ENCODE measurements at regions not wholly inside any gene's neighbourhood (a gene's known extent, or its start where the extent isn't known, plus 50 kb on each side); places are given as distances from the start of the nearest gene placed in this dataset.

DNA sequence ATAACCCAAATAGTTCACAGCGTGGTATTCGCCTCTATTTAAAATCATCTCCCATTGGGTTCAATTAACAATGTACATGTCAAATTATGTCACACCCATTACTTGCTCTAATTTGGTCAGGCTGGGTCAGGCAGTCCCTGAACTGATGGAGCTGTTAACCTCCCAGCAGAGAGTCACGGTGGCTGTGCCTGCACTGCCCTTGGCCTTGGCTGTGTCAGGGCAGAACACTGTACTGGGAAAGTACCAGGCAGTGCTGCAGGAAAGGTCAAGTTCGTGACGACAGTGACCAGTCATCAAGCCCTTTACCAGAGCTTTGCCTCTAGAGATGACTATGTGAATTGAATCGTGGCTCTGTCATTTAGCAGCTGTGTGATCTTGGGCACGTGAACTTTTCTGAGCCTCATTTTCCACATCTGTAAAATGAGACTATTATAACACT lies 100.0 kb downstream of the ARF6 start:
- H3K9me3 Mint-ChIP-seq: no peaks in the 10 kb centered on the region
- DNase-seq: no peak
- H3K4me3 Mint-ChIP-seq: peak overlapping the region; percentile 1
- peaks cover 18% of the 10 kb centered on the region for H3K36me3 Mint-ChIP-seq
- H3K27me3 Mint-ChIP-seq: no peaks in the 10 kb centered on the region
- peak overlapping the region; percentile 86 for H3K27ac Mint-ChIP-seq
- POLR2A ChIA-PET: interaction anchor here (0.7 to 2.3 kb wide), 8 partner anchors 10 to 130 kb away, joined by 3 to 7 read pairs (median 4); partner anchors contain the start of gene ARF6
- peak; percentile 46 for ATAC-seq (ENCODE audit: low read depth)
- H3K4me1 Mint-ChIP-seq: peaks cover 45% of the 10 kb centered on the region

DNA sequence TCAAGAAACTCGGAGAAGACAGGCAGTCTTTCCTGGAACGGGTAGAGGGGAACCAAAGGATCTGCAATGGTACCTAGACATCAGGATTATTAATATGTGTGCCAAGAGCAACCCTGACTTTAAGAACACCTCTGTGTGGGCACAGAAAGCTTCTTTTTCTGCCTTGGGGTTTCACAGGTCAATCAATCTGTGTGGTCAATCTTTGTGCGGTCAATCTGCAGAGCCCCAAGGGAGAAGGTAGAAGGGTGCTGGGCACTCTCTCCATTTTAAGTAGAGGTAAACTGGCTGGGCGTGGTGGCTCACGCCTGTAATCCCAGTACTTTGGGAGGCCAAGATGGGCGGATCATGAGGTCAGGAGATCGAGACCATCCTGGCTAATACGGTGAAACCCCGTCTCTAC lies 100.7 kb downstream of the ARF6 start:
- POLR2A ChIA-PET: interaction anchor here (0.7 to 2.3 kb wide), 5 partner anchors 21 to 131 kb away, joined by 3 to 7 read pairs (median 4); no protein-coding TSS in a partner anchor
- no peak overlapping the region for H3K4me3 Mint-ChIP-seq
- H3K36me3 Mint-ChIP-seq: peaks cover 15% of the 10 kb centered on the region
- H3K4me1 Mint-ChIP-seq: peaks cover 50% of the 10 kb centered on the region
- no peak overlapping the region for H3K27ac Mint-ChIP-seq
- no peaks in the 10 kb centered on the region for H3K9me3 Mint-ChIP-seq
- ATAC-seq (ENCODE audit: low read depth): no peak
- no peaks in the 10 kb centered on the region for H3K27me3 Mint-ChIP-seq
- DNase-seq: no peak

DNA sequence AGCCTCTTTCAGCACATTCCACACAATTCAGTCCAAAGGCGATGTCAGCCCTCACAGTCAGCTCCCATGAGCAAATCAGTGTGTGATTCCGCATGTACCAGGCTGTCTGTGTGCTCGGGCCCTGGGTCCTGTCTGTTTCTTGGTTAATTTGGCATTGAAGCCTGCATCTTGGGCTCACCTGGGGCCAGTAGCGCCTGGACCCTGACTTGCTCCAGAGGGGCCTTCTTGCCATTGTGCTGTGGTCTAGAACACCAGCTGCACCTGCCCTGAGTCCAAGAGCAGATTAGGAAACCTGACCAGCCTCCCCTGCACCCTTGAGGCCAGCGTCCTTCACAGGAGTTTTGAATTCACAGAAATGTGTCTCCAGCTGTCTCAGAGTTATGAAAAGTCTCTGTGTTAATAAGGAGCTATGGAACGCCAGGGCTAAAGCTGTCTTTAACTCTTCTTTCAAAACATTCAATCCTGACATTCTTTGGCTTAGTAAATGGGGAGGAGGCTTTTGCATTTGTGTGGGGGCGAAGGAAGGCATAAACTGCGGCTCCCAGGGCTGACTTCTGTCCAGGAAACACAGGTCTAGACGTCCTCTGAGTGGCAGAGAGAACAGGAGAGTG lies 102.2 kb downstream of the ARF6 start:
- peaks cover 12% of the 10 kb centered on the region for H3K36me3 Mint-ChIP-seq
- ATAC-seq (ENCODE audit: low read depth) (no peak), DNase-seq (no peak)
- peaks cover 61% of the 10 kb centered on the region for H3K4me1 Mint-ChIP-seq
- H3K4me3 Mint-ChIP-seq: no peak overlapping the region
- POLR2A ChIA-PET: interaction anchor here (0.8 kb wide), 1 partner anchor 102 kb away, joined by 3 read pairs; the partner anchor contains the start of gene ARF6
- no peaks in the 10 kb centered on the region for H3K9me3 Mint-ChIP-seq
- no peaks in the 10 kb centered on the region for H3K27me3 Mint-ChIP-seq
- peak overlapping the region; percentile 43 for H3K27ac Mint-ChIP-seq

DNA sequence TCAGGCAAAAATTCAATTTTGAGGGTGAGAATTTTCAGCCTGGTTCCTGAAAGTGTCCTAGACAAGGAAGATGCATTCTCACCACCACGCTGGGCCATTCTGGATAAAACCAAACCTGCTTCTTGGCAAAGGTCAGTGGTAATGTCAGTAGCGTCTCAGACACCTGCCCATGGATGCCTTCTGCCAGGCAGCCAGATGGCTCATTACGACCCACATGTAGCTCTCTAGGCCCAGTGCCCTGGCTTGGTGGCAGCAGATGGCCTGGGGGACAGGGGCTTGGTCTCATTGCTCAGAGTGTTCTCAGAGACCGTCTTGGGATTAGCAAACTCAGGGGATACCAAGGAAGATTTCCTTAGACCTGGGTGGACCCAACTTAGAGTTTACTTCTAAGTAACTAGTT lies 105.1 kb downstream of the ARF6 start:
- Mint-ChIP-seq H3K27ac (peak overlapping the region; percentile 14), H3K27me3 (no peaks in the 10 kb centered on the region), H3K4me3 (no peak overlapping the region), H3K36me3 (peaks cover 2% of the 10 kb centered on the region), H3K9me3 (no peaks in the 10 kb centered on the region), H3K4me1 (peaks cover 54% of the 10 kb centered on the region)
- no peak for ATAC-seq (ENCODE audit: low read depth)
- no peak for DNase-seq
- POLR2A ChIA-PET: interaction anchor here (0.9 to 9.0 kb wide), 5 partner anchors 88 to 134 kb away, joined by 3 to 291 read pairs (median 6); no protein-coding TSS in a partner anchor

DNA sequence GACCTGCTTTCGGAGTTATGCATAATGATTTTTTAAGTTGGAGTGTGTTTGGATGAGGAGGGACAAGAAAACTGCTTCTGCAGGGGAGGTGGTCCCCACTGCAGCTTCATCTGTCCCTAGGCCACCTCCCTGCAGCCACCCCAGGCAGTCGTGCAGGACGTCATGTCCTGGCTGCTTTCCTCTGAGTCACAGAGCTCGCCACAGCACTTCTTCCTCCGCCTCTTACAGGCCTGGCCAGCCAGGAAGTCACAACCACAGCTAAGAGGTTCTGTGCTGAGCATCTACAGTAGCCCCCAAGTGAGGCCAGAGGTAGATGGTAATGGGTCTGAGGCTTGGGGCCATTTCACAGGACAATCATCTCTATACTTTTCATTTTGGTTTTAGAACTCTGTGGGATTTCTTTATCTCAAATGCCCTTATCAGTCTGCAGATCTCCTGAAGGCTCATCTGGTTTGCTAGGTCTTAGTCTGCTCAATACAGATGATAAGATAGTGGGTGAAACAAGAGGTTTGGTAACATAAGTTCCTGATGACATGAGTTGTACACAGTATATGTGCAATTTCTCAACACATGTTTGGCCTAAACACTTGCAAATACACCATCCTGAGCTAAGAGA lies 106.4 kb downstream of the ARF6 start:
- DNase-seq (peak; percentile 71), ATAC-seq (ENCODE audit: low read depth) (peak; percentile 52)
- Mint-ChIP-seq H3K27me3 (no peaks in the 10 kb centered on the region), H3K4me3 (peak overlapping the region; percentile 82), H3K36me3 (peaks cover 3% of the 10 kb centered on the region), H3K9me3 (no peaks in the 10 kb centered on the region), H3K27ac (peak overlapping the region; percentile 95), H3K4me1 (peaks cover 55% of the 10 kb centered on the region)
- POLR2A ChIA-PET: interaction anchor here (0.8 to 9.0 kb wide), 28 partner anchors 8 to 364 kb away, joined by 3 to 310 read pairs (median 18); partner anchors contain the start of genes ARF6, DNAAF2 and NEMF

DNA sequence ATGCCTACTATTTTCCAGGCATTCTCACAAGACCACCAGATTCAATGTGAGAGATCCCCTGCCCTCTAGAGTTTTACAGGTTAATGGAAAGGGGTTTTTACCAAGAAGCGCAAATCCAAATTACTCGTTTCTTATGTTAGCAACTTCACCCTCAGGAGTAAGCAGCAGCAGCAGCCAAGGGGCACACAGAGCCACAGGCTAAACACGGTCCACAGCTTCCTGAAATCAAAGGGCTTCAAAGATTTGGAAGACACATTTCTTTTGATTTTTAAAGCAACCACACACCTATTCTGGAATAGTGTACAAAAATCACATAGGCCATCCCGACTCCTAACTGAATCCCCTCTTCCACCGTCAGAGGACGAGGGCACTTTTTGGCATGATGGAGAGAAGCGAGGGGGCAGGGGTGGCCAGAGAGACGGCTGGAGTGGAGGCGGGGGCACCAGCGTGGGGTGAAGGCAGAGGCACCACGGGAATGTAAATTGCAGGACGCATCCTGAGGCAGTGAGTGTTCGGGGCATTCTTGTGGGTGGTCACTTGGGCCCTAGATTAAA lies 107.0 kb downstream of the ARF6 start:
- H3K27ac Mint-ChIP-seq: peak overlapping the region; percentile 95
- no peaks in the 10 kb centered on the region for H3K9me3 Mint-ChIP-seq
- H3K36me3 Mint-ChIP-seq: peaks cover 6% of the 10 kb centered on the region
- no peaks in the 10 kb centered on the region for H3K27me3 Mint-ChIP-seq
- DNase-seq: peak; percentile 50
- peak overlapping the region; percentile 82 for H3K4me3 Mint-ChIP-seq
- ATAC-seq (ENCODE audit: low read depth): no peak
- POLR2A ChIA-PET: interaction anchor here (0.6 to 9.0 kb wide), 32 partner anchors 9 to 148 kb away, joined by 3 to 310 read pairs (median 18); partner anchors contain the start of genes ARF6, NEMF and VCPKMT
- H3K4me1 Mint-ChIP-seq: peaks cover 53% of the 10 kb centered on the region

DNA sequence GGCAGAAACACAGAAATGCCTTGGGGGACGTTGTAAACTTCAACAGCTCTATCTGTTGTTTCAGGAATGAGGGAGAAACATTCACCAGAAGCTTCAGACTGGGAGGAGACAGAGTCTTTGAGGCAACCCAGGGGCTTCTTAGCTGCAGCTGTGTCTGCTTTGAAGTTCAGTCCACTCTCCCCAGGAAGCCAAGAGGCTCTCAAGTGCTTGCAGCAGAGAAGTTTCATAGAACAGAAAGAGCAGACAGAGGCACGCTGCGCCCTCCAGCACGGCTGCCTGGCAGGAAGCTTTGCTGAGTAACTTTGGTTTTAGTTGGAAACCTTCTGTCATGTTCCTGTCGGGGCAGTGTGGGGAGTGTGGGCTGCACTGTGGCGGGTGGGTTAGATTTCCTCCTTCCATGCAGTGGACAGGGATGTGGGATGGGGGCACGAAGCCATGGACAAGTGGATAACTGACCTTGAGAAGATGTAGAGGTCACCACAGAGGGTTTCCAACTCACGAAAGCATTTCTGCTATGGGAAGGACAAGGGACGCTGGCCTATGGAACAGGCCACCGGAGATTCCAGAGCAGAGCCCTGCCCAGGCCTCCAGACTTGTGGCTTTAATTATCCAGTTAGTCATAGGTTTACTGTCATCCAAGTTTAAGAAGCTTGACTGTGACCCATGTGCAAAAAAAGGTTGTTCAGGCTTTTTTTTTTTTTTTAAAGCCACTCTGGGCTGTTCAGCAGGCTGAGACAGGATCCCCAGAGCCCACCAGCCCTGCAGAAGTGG lies 107.7 kb downstream of the ARF6 start:
- Mint-ChIP-seq H3K36me3 (peaks cover 9% of the 10 kb centered on the region), H3K27me3 (no peaks in the 10 kb centered on the region), H3K4me1 (peaks cover 51% of the 10 kb centered on the region), H3K9me3 (no peaks in the 10 kb centered on the region), H3K4me3 (peak overlapping the region; percentile 82), H3K27ac (peak overlapping the region; percentile 95)
- peak; percentile 31 for ATAC-seq (ENCODE audit: low read depth)
- POLR2A ChIA-PET: interaction anchor here (0.6 to 9.0 kb wide), 35 partner anchors 9 to 175 kb away, joined by 3 to 310 read pairs (median 12); partner anchors contain the start of genes ARF6, NEMF and VCPKMT
- peak; percentile 82 for DNase-seq

DNA sequence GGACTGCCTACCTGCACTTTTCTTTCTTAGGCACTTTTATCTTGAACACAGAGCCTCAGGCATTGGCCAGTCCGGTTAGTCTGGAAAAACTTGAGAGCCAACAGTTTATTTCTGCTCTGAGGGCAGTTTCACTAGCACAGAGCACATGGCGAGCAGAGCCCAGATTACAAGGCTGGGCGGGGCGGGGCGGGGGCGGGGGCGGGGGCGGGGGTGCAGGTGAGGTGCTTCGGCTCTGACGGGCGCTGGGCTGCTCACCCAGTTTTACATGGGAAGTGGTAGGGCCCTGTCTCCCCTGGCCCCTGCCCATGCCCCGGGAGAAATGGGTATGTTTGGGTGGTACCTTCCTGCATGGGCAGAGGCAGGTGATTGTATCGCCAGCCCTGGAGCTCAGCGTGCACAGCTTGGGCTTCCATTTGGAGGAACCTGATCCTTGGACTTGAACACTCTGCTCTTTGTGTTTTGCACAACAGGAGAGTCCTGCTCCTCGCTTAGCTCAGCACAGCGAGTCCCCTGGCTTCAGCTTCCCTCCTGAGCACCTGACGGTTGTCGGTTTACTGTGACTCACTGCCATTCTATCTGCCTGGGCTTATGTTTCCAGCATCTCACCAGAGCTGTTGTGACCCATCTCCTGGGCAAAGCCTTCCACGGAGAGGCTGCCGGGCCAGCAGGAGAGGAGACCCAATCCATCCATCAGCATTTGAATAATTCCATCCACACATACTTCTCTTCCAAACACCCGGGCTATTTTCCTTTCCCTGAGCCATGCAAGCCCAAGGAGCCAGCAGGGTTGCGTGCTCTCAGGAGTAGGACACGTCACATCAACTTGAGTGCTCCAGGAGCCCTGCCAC lies 108.5 kb downstream of the ARF6 start:
- H3K36me3 Mint-ChIP-seq: peaks cover 11% of the 10 kb centered on the region
- H3K9me3 Mint-ChIP-seq: no peaks in the 10 kb centered on the region
- H3K27ac Mint-ChIP-seq: peak overlapping the region; percentile 95
- H3K27me3 Mint-ChIP-seq: no peaks in the 10 kb centered on the region
- peak; percentile 42 for ATAC-seq (ENCODE audit: low read depth)
- peak; percentile 76 for DNase-seq
- peaks cover 49% of the 10 kb centered on the region for H3K4me1 Mint-ChIP-seq
- H3K4me3 Mint-ChIP-seq: peak overlapping the region; percentile 82
- POLR2A ChIA-PET: interaction anchor here (0.5 to 9.0 kb wide), 37 partner anchors 10 to 399 kb away, joined by 3 to 310 read pairs (median 11); partner anchors contain the start of genes ARF6, NEMF and VCPKMT

DNA sequence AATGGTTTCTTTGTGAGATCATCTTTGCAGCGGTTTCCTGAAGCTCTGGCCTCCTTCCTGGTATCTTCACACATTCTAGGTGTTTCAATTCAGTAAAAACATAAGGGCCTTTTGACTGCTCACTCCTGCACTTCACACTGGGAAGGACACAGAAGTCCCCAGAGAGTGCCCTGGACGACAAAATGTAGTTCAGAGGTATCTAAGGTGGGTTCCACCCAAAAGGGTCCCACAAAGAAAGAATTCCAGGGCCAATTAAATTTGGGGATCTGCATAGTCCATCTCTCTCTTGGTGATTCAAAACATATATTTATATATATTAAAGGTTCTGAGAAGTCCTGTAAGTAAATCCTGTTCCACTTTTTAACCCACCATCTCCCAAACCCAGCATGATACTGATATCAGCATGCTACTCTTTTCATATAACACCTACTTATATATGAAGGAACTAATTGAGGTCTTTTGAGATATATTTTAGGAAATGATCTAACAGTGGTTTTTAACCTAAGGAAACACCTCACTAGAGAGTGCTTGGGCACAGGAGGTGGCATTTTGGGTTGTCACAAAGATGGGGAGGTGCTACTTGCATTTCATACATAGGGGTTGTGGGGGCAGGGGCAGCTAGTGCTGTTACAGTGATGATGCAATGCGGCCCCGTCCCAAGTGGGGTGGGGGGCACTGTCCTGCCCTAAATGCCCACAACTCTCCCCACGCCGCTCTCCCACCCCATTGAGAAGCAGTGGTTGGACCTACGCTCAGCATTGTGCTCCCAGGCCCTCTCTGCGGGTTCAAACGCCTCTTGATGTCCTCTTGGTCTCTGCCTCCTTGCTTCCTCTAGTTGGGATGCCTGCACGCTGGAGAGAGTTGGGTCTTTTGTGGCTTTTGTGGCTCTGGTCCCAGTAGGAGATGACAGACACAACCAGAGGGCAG lies 109.4 kb downstream of the ARF6 start:
- H3K27me3 Mint-ChIP-seq: no peaks in the 10 kb centered on the region

DNA sequence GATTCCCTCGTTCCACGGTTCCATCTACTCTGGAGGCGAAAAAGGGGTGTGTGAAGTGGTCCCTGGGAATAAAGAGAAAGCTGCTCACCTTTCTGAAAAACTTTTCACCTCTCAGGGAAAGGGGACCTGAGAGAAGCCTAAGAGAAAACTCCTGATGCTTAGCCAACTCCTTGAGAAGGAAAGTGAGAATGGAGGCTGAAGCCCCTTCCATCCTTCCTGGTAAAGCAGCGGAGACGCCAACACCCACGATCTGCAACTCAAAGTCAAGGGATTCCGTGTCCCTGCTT lies 110.0 kb downstream of the ARF6 start:
- ATAC-seq (ENCODE audit: low read depth): no peak
- POLR2A ChIA-PET: interaction anchor here (0.5 to 9.0 kb wide), 32 partner anchors 10 to 206 kb away, joined by 3 to 310 read pairs (median 18); partner anchors contain the start of genes ARF6 and NEMF
- H3K27me3 Mint-ChIP-seq: no peaks in the 10 kb centered on the region
- peaks cover 11% of the 10 kb centered on the region for H3K36me3 Mint-ChIP-seq
- H3K9me3 Mint-ChIP-seq: no peaks in the 10 kb centered on the region
- H3K4me1 Mint-ChIP-seq: peaks cover 47% of the 10 kb centered on the region
- peak overlapping the region; percentile 95 for H3K27ac Mint-ChIP-seq
- no peak for DNase-seq
- peak overlapping the region; percentile 82 for H3K4me3 Mint-ChIP-seq

More for the DNA sequence above, 109.4 kb downstream of the ARF6 start:
- ATAC-seq (ENCODE audit: low read depth) (peak; percentile 5), DNase-seq (peak; percentile 73)
- peak overlapping the region; percentile 82 for H3K4me3 Mint-ChIP-seq
- H3K27ac Mint-ChIP-seq: peak overlapping the region; percentile 95
- no peaks in the 10 kb centered on the region for H3K9me3 Mint-ChIP-seq
- H3K36me3 Mint-ChIP-seq: peaks cover 11% of the 10 kb centered on the region
- peaks cover 47% of the 10 kb centered on the region for H3K4me1 Mint-ChIP-seq
- POLR2A ChIA-PET: interaction anchor here (0.5 to 9.0 kb wide), 35 partner anchors 9 to 400 kb away, joined by 3 to 310 read pairs (median 12); partner anchors contain the start of genes ARF6, NEMF and VCPKMT
